ENCODE measurements at regions not wholly inside any gene's neighbourhood (a gene's known extent, or its start where the extent isn't known, plus 50 kb on each side); places are given as distances from the start of the nearest gene placed in this dataset.
"Not testable (repeated sequence)": the region's sequence is repeated elsewhere in the genome, so short reads cannot be mapped to it uniquely, and the experiment has no call there.

- not testable (repeated sequence) for TF ChIP-seq POLR2A (IDR thresholded peaks at IDR 0.05; ENCODE audit: low read depth); CTCF (IDR thresholded peaks at IDR 0.05)
These were observed 162.6 kb upstream of the PLGLB1 start for GRCh38 chr2:87184260-87184659.

All from esophagus muscularis mucosa (tissue), 3 donors.